ENCODE measurements at regions not wholly inside any gene's neighbourhood (a gene's known extent, or its start where the extent isn't known, plus 50 kb on each side); places are given as distances from the start of the nearest gene placed in this dataset.

GRCh38 chr21:31484219-31484618, 140.2 kb upstream of the TIAM1 start:
- POLR2A ChIA-PET, result no interaction called here
- CTCF ChIA-PET, result no interaction called here
- DNase-seq (ENCODE audit: extremely low spot score), result no peak
- TF ChIP-seq FOXK2 (IDR thresholded peaks at IDR 0.05) (no peak), FOXA1 (IDR thresholded peaks at IDR 0.05) (no peak), SUZ12 (IDR thresholded peaks at IDR 0.05) (no peak), CTBP1 (IDR thresholded peaks at IDR 0.05; ENCODE audit: borderline replicate concordance) (no peak), SP1 (IDR thresholded peaks at IDR 0.05) (no peak), LEF1 (IDR thresholded peaks at IDR 0.05; ENCODE audit: borderline replicate concordance) (no peak), TARDBP (IDR thresholded peaks at IDR 0.05) (no peak), ARNT (IDR thresholded peaks at IDR 0.05) (no peak), ZNF384 (IDR thresholded peaks at IDR 0.05) (no peak), PKNOX1 (IDR thresholded peaks at IDR 0.05) (no peak), BHLHE40 (IDR thresholded peaks at IDR 0.05; ENCODE audit: borderline replicate concordance) (no peak), FOXM1 (IDR thresholded peaks at IDR 0.05; ENCODE audit: borderline replicate concordance) (no peak), ELF4 (IDR thresholded peaks at IDR 0.05) (no peak), HDGF (IDR thresholded peaks at IDR 0.05; ENCODE audit: borderline replicate concordance) (no peak), NFRKB (IDR thresholded peaks at IDR 0.05) (no peak), L3MBTL2 (conservative IDR thresholded peaks at IDR 0.05) (no peak)

- TF ChIP-seq NFRKB (IDR thresholded peaks at IDR 0.05) (no peak), CTBP1 (IDR thresholded peaks at IDR 0.05; ENCODE audit: borderline replicate concordance) (no peak), FOXM1 (IDR thresholded peaks at IDR 0.05; ENCODE audit: borderline replicate concordance) (no peak), L3MBTL2 (conservative IDR thresholded peaks at IDR 0.05) (no peak), HDGF (IDR thresholded peaks at IDR 0.05; ENCODE audit: borderline replicate concordance) (no peak), TARDBP (IDR thresholded peaks at IDR 0.05) (no peak), FOXK2 (IDR thresholded peaks at IDR 0.05) (no peak), LEF1 (IDR thresholded peaks at IDR 0.05; ENCODE audit: borderline replicate concordance) (no peak)
- POLR2A ChIA-PET, result no interaction called here
- DNase-seq (ENCODE audit: extremely low spot score), result no peak
- CTCF ChIA-PET, result interaction anchor here (0.7 kb wide), 1 partner anchor 10 kb away, joined by 3 read pairs; no protein-coding TSS in a partner anchor
Measured at GRCh38 chr21:31483146-31483545, 139.1 kb upstream of the TIAM1 start.

GRCh38 chr21:31482460-31482859, 138.4 kb upstream of the TIAM1 start:
- ChIA-PET CTCF (no interaction called here), POLR2A (no interaction called here)
- no peak for TF ChIP-seq ELF4 (IDR thresholded peaks at IDR 0.05)
- TF ChIP-seq FOXA1 (IDR thresholded peaks at IDR 0.05), result no peak
- TF ChIP-seq TARDBP (IDR thresholded peaks at IDR 0.05), result no peak
- no peak for TF ChIP-seq NFRKB (IDR thresholded peaks at IDR 0.05)
- TF ChIP-seq SP1 (IDR thresholded peaks at IDR 0.05), result no peak
- TF ChIP-seq FOXK2 (IDR thresholded peaks at IDR 0.05), result no peak
- no peak for TF ChIP-seq HDGF (IDR thresholded peaks at IDR 0.05; ENCODE audit: borderline replicate concordance)
- TF ChIP-seq L3MBTL2 (conservative IDR thresholded peaks at IDR 0.05), result no peak
- TF ChIP-seq LEF1 (IDR thresholded peaks at IDR 0.05; ENCODE audit: borderline replicate concordance), result no peak
- no peak for TF ChIP-seq BHLHE40 (IDR thresholded peaks at IDR 0.05; ENCODE audit: borderline replicate concordance)
- TF ChIP-seq PKNOX1 (IDR thresholded peaks at IDR 0.05), result no peak
- TF ChIP-seq SUZ12 (IDR thresholded peaks at IDR 0.05), result no peak
- TF ChIP-seq CTBP1 (IDR thresholded peaks at IDR 0.05; ENCODE audit: borderline replicate concordance), result no peak
- no peak for TF ChIP-seq ZNF384 (IDR thresholded peaks at IDR 0.05)
- no peak for TF ChIP-seq FOXM1 (IDR thresholded peaks at IDR 0.05; ENCODE audit: borderline replicate concordance)
- no peak for TF ChIP-seq ARNT (IDR thresholded peaks at IDR 0.05)
- no peak for DNase-seq (ENCODE audit: extremely low spot score)

- TF ChIP-seq LEF1 (IDR thresholded peaks at IDR 0.05; ENCODE audit: borderline replicate concordance) (no peak), PKNOX1 (IDR thresholded peaks at IDR 0.05) (no peak), CTBP1 (IDR thresholded peaks at IDR 0.05; ENCODE audit: borderline replicate concordance) (no peak), ARNT (IDR thresholded peaks at IDR 0.05) (no peak), FOXM1 (IDR thresholded peaks at IDR 0.05; ENCODE audit: borderline replicate concordance) (no peak), SUZ12 (IDR thresholded peaks at IDR 0.05) (no peak), HDGF (IDR thresholded peaks at IDR 0.05; ENCODE audit: borderline replicate concordance) (no peak), L3MBTL2 (conservative IDR thresholded peaks at IDR 0.05) (no peak), ELF4 (IDR thresholded peaks at IDR 0.05) (no peak)
- no peak for DNase-seq (ENCODE audit: extremely low spot score)
- CTCF ChIA-PET, result interaction anchor here (0.6 kb wide), 1 partner anchor 94 kb away, joined by 3 read pairs; no protein-coding TSS in a partner anchor
- POLR2A ChIA-PET, result no interaction called here
Measured at GRCh38 chr21:31480228-31480627, 136.2 kb upstream of the TIAM1 start.

GRCh38 chr21:31479714-31480113, 135.7 kb upstream of the TIAM1 start:
- no peak for TF ChIP-seq FOXA1 (IDR thresholded peaks at IDR 0.05)
- TF ChIP-seq TARDBP (IDR thresholded peaks at IDR 0.05), result no peak
- no peak for TF ChIP-seq NFRKB (IDR thresholded peaks at IDR 0.05)
- TF ChIP-seq SP1 (IDR thresholded peaks at IDR 0.05), result no peak
- no peak for TF ChIP-seq ZNF384 (IDR thresholded peaks at IDR 0.05)
- no peak for TF ChIP-seq ARNT (IDR thresholded peaks at IDR 0.05)
- no peak for TF ChIP-seq HDGF (IDR thresholded peaks at IDR 0.05; ENCODE audit: borderline replicate concordance)
- no peak for TF ChIP-seq FOXM1 (IDR thresholded peaks at IDR 0.05; ENCODE audit: borderline replicate concordance)
- TF ChIP-seq CTBP1 (IDR thresholded peaks at IDR 0.05; ENCODE audit: borderline replicate concordance), result no peak
- no peak for TF ChIP-seq ELF4 (IDR thresholded peaks at IDR 0.05)
- no peak for TF ChIP-seq L3MBTL2 (conservative IDR thresholded peaks at IDR 0.05)
- TF ChIP-seq SUZ12 (IDR thresholded peaks at IDR 0.05), result no peak
- TF ChIP-seq PKNOX1 (IDR thresholded peaks at IDR 0.05), result no peak
- CTCF ChIA-PET, result interaction anchor here (0.6 kb wide), 1 partner anchor 95 kb away, joined by 3 read pairs; no protein-coding TSS in a partner anchor
- DNase-seq (ENCODE audit: extremely low spot score), result no peak
- POLR2A ChIA-PET, result no interaction called here

Data from HEK293T (cell line).